Femur (tissue), 1 donor: ENCODE measurements at regions not wholly inside any gene's neighbourhood (a gene's known extent, or its start where the extent isn't known, plus 50 kb on each side); places are given as distances from the start of the nearest gene placed in this dataset.

Source experiments
- DNase-seq: peaks from one replicate; pipeline ENCODE4 v3.0.0-alpha.2; 2017

DNA sequence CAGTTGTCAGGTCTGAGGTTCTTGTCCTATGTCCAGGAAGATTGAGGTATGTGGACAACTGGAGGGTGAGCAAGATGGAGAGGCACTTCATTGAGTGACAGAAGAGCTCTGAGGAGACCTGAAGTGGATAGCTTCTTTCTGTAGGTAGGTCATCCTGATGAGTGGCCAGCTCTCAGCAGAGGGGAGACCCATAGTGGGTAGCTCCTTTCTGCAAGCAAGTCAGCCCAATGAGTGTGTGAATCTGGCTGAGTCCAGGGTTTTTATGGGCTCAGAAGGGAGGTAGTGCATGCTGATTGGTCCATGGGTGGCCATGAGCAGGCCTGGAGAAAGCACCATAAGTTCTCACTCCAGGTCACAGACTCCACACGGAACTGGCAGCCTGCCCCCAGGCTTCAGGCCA, 92.6 kb upstream of the GALNT5 start:
- no peak for DNase-seq

DNA sequence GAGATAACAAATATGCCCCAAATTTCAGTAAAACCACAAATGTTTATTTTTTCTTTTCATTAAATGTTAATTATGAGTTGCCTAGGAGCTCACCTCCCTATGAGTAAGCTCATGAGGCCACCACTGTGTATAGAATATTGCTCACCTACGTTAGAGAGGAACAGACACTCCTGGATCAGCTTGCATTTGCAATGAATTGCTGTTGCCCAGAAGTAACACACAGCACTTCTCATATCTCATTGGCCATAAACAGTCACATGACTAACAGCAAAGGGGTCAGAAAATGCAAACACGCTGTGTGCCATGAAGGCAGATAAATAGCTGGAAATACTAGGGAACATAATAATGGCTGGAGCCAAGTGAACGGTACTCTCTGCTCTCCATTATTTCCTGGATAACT, 89.0 kb upstream of the GALNT5 start:
- no peak for DNase-seq

DNA sequence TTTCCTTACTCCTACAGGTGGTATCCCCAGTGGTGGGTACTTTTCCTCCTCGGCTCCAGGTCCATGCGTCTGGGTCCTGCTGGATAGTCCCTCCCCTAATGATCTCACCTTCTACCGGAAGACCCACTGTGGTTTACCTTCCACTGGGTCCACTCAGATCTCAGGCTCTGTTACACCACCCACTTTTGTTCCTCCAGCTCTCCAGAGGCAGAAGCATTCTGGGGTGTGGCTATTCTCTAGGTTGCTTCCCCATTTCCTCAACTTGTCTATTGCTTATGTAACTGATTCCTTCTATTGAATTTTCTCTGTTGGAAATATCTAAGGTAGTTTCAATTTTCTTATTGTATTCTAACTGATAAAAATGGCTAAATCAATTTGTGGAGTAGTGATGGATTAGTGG, 87.6 kb upstream of the GALNT5 start:
- DNase-seq = no peak

DNA sequence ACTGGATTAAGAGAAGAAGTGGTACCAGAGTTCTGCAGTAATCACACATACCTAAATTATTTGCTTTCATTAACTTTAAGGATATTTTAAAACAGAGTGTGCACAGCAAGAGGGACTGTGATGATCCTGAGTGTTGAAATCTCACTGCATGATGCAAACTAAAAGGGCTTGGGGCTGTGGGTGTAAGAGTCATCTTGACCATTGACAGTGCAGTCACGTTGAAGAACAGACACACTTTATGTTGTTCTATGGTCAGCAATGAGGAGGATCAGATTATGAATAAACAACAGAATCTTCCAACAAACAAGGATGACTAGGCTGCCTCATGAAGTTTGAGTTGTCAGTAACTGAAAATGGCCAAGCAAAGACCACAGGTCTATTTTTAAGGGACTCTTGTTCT, 87.2 kb upstream of the GALNT5 start:
- no peak for DNase-seq

DNA sequence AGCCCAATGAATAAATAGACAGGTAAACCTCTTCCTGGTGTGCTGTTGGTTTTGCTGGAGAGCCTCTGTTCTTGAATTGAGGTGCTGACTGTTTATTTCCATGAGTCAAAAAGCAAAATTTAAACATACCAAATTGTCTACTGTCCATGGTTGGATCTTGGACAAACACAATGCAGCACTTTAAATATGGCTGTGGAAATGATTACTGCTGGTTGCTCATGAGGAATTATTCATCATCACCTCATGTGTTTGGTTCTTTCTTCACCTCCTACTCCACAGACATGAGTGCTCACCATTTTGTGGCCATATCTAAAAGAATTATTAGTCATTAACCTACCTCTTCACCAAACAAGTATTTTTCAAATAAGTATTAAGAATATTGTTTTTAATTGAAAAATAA, 85.3 kb upstream of the GALNT5 start:
- no peak for DNase-seq

DNA sequence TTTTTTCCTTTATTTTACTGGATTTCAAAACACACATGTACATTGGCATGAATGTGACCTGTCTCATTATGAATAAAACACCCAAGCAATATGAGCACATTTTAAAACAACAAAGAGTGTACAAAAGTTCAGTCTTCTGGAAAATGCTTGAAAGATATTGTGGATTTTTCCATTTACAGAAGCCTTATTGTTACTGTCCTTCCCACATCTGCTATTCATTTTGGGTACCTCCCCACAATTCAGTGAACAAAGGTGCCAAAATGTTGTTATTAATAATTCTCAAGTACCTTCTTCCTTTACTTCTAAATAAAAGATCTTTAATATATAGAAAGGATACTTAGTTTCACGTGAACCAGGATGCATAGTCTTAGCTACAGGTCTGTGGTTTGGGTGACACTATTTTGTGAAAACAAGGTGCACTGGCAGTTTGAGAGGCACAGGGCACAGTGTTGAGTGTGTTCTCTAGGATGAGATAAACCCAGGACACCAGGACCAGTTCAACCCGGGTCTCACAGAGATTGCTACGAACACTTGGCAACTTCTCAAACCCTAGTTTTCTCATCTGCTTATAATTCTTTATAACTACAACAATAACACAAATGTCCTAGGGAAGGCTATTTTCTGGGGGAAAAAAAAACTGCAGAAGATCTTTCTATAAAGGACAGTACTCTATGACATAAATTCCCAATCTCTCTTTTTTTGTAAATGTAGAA, 84.5 kb upstream of the GALNT5 start:
- DNase-seq = no peak

DNA sequence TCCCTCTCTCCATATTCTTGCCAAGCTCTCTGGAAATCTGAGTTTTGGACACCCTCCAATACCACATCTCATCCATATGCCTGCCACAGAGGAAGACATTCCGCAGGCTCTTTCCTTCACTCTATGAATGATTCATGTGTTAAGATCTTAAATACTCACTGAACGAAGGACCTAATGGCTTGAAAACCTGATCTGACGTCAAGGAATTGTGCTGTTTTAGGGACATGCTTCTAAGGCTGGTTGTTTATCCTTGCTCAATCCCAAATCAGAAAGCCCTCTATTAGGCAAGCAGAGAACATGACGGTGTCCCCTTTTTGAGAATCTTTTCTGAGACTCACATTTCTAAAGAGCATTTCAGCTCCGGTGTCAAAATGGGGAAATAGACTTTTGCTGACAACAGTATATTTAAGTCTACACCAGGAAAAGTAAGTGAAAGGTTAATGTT, 83.7 kb upstream of the GALNT5 start:
- peak; percentile 38 for DNase-seq

DNA sequence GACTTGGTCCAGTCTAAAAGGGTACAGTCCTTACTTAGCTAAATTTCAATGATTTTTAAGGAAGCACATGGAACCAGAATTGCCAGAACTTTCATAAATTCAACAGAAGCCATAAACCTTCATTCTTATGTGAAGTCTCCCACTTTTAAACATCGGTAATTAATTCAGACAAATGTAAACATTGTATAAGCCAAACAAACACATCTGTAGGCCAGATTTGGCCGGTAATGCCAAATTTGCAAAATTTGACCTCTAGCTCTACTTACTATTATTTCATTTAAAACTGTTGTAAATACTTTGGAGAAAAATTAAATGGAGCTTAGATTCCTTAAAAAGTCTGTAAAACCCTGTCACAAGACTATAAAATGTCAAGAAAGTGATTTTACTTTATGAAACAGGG, 83.2 kb upstream of the GALNT5 start:
- DNase-seq = no peak

DNA sequence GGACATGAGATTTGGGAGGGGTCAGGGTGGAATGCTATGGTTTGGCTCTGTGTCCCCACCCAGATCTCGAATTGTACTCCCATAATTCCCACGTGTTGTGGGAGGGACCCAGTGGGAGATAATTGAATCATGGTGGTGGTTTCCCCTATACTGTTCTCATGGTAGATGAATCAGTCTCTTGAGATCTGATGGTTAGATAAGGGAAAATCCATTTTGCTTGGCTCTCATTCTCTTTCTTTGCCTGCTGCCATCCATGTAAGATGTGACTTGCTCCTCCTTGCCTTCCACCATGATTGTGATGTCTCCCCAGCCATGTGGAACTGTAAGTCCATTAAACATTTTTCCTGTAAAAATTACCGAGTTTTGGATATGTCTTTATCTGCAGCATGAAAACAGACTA, 80.9 kb upstream of the GALNT5 start:
- DNase-seq = no peak

DNA sequence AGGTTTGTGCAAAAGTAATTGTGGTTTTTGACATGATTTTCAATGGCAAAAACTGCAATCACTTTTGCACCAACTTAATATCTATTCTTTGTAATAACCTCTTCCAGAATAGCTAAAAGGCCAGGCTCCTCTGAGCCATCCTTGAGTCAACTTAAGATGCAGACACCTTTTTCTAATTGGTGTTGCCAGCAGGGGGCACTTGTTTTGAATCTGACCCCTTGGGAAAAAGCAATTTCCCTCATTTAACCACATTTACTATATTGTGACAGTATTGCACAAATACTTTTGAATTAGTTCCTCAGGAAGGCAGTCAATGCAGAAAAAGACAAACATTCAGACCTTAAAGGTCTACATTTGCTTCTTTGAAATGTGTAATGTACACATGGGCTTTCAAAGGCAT, 78.6 kb upstream of the GALNT5 start:
- no peak for DNase-seq

DNA sequence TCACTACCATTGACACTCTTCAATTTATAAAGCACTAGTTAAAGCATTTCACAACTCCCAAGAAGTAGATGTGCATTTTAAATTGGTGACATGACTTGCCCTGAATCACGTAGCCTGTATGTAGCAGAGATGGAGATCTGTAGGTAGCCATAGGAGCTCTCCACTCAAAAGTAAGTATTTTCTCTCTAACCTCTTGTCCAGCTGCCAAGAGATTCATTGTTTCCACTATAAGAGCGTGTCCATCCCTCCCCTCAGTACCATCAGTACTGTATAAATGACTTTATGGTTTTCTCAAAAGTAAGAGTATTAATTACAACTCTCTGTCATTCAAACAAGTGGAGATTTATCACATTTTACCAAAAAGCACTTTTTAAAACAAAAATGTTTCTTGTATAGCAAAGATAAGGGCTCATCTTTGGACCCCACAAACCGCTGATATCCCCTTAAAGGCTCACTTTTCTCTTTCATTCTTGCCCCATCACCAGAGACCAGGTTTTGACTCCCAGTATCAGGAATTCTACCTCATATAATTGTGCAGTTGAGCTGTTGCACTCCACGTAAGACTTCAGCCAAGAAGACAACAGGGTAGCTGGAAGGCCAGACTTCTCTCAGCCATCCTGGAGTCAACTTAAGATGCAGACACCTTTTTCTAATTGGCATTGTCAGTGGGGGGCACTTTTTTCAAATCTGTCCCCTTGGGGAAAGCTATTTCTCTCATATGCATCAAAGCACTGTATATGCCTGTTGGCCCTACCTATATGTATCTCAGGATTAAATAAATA, 78.0 kb upstream of the GALNT5 start:
- no peak for DNase-seq

DNA sequence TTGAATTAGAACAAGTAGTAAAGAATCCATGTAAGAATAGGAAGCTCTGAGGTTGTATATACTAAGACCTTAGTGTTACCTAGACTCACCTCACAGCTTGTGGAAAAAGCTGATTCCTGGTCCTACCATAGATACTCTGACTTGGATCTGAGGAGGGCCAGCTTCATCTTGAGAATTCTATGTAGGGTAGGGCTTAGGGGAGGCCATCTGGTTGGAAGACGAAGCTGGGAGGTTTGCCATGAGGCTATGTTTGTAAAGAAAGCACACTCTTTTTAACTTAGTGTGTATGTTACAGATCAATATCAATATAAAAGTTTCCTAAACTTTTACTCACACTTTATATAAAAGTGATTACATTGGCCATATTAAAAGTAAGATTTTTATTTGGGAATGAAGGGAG, 77.1 kb upstream of the GALNT5 start:
- DNase-seq = no peak

DNA sequence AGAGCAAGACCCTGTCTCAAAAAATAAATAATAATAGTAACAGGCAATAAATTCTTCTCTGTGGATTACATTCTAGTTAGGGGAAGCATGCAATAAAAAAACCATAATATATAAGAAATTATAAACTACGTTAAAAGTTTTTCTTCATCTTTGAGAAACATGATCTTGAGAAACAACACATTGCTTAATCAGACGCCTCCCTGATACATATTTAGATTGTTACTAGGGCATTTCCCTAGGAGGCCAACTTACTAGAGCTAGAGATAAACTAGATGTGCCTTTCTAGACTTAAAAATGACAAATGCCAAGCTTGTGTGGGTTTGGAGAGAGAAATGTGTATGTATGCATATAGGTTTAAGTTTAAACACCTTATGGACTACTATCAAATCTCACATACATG, 76.3 kb upstream of the GALNT5 start:
- DNase-seq = no peak

DNA sequence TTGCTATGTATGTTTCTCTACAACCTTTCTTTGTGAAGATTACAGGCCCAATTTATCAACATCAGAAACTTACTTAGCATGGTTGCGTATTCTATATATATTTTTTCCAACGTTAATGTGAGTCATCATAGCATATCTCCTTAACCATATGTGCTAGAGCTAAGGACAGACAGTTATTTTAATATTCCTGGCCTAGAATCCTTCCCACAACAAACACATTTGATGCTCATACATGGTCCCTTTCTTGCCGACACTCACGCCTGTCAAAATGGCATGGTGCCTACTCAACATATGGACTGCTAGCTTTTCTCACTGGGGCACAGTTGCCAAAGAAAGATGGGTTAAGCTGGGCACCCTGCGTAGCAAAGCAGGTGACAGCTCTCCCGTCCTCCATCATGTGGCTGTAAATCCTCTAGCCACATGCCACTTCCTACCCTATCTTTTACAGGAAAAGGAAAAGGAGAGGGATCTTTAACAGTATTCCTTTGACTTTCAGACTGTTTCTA, 75.2 kb upstream of the GALNT5 start:
- no peak for DNase-seq

DNA sequence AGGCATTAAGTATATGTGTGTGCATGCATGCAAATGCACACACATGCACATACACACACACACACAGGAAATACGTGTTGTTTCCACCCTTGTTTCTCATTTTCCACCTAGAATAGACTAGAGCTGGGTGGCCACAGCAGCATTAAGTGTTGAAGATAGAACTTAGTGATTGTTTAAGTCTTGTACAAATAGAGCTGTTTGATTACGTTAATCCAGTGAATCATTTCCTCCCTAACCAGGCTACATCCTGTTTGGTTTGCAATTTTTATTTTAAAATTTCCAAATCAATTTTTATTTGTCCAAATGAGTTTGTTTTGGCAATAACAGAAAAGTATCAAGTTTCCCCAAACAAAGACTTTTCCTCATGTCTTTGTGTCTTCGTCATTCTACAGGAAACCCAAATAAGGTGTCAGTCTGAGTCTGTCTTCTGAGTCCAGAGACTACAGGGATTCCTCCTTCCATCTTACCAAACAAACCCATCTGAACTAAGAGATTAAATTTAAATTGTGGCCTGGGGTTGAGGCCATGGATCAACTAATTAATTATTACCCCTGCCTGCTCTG, 74.6 kb upstream of the GALNT5 start:
- no peak for DNase-seq

DNA sequence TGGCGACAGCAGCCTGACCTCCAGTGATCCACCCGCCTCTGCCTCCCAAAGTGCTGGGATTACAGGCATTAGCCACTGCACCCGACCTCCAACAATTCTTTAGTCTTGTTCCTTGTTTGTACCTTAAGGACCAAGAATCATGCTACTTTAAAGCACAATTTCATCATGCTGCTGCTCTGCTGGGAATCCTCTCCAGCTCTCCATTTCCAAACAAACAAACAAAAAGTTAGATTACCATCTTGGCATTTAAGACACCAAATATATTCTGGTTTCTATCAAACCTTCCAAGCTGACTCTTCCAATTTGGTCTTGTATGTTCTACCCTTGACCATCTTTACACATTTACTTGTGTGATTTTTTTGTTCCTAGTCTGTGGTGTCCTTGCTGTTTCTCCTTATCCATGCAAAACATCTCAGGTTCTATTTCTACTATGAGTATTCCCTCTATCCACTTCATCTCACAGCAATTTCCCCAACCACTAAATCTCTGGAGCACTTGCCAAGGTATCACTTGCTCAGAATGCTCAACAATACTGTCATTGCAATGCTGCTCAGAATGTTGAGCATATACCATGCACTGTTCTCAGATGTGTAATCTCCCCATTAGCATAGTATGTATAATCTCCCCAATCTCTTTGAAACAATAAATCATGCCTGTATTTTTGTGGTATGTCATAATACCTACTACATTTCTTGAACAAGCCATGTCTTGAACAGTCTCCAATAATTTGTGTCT, 73.2 kb upstream of the GALNT5 start:
- no peak for DNase-seq

DNA sequence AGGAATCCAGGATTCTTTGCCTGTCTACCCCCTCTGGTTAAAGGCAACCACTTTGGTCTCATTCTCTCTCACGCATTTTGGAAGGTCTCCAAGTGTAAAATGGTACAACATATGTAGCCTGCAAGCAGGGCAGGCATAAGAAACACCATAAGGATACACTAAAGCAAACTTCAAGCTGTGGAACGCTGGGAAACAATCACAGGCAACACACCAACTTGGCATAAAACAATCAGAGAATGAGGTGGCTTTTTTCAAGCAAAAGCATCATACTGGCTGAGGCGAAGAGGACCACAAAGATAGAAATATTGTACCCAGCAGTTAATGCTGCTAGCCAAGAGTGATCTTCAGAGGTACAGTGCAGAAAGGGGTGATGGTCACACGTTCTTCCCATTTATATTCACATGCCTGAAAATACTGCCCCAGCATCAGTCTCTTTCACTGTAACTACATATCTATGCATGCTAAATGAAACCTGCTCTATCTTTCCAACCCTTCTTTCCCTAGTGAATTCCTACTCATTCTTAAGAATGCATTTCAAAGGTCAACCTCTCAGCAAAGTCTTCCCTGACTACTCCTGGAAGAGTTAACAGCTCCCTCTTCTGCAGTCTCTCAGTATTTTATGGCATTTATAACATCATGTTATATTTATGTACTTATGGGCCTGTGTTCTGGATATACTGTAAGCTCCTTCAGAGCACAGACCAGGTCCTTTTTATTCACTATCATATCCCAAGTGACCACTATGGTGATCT, 71.9 kb upstream of the GALNT5 start:
- DNase-seq = no peak

DNA sequence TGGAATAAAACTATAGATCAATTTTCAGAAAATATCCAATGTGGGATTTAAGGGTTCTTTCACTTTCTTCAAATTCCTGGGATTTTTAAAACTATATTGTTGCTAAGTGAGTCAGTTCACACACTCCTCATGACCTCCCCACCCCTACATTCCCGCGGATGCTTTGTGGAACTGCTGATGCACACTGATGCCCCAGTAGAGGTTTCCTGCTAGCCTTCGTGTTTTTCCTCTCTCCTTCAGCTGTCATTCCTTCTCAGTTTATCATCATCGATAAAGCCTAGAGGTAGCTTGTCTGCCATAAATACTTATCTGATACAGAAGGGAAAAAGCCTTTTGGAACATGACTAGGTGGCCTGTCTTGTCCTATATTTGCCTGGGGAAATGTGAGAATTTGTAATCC, 67.4 kb upstream of the GALNT5 start:
- DNase-seq = no peak

DNA sequence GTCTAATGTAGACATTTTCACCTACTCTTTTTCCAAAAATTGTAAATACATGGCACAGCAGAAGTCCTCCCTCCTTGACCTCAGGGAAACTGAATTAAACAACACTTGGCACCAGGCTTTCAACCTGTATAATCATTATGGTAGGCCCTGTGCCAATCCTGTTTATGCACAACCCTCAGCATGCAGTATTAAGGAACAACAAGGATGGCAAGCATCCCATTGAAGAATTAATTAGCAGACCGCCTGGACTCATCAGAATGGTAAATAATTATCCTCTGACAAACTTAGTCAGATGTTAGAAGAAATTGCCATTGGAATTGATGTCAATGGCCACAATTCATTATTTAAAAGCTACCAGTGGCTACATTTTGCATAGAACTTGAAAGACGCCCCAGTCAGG, 66.3 kb upstream of the GALNT5 start:
- no peak for DNase-seq

DNA sequence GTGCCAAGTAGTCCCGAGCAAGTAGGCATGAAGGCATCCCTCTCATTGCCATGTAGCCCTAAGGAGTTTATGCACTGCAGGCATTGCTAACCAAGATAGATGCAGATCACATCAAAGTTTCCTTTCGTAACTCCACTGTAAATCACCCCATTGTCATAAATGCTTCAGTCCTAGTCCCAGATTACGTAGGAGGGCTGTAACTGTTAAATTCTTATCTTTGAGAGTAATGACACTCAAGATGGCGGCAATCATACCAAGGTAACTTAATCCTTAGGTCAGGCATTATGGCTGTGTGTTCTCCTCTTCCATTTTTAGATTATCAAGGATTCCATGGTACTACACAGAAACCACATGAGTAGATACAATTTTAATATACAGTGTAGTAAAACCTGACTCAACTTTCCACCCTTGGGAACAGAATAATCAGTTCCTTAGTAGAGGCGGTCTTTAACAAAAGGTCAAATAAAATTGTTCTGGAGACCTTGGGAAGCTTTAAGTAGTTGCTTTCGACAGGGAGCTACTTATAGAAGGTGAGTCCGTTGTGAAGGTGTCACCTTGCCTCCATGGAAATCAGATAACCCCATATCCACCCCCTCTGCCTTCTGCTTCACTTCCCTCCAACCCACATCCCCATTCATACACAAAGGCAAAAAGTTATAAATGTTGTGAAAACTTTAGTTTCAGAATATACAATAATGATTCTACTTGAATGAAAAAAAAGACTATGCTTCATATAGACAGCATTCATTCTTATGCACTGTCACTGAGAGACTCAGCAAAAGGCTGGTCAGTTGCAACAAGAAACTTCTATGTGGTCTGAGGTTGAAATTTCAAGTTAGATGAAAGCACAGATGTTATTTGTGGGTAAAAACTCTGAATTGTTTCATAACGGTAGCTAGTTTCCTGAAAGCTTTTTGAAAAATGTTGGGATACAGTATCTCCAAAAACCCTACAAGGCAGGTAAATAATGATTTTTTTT, 64.8 kb upstream of the GALNT5 start:
- DNase-seq = no peak

DNA sequence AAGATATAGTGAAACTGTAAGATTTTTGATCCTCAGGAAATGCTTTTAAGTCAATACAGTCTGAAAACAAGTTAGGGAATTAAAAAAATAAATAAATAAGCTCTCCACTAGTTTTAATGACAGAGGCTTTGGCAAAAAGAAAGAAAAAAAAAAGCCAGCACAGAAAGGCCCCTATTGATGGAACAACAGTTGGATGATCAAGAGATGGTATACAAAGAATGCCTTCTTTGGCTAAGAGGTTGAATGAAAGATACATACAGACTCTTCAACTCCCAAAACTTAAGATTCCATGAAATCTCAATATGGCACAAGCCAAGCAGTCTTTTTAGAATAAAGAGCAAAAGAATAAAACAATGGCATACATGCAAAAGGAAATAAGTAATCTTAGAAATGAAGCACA, 64.0 kb upstream of the GALNT5 start:
- no peak for DNase-seq
